HEK293 (cell line): ENCODE measurements at regions not wholly inside any gene's neighbourhood (a gene's known extent, or its start where the extent isn't known, plus 50 kb on each side); places are given as distances from the start of the nearest gene placed in this dataset.

Experiments
- CTCF ChIA-PET: fragments of 350-600 bp; formaldehyde crosslinking; extraction: SDS; loops from one replicate; lab custom pipeline; 2021; ENCODE audit warnings: antibody characterized with exemption; lab: Yijun Ruan, JAX
- POLR2A ChIA-PET: fragments of 300-600 bp; formaldehyde crosslinking; extraction: SDS; loops from one replicate; lab custom pipeline; 2020; ENCODE audit warnings: antibody characterized with exemption, inconsistent platforms; lab: Yijun Ruan, JAX
- H3K27ac ChIP-seq: fragments of 200-500 bp; sonication (Bioruptor generic); 2 replicates; pipeline ENCODE4 v1.5.1; 2014; ENCODE audit warnings: low read depth, low read length, control low read depth, inconsistent platforms; ENCODE audit errors: extremely low read depth
- H3K36me3 ChIP-seq, 2 experiments: fragments of 200-500 bp in 1 of 2; sonication (Bioruptor generic) in 1 of 2; 1 replicate in 1 of 2; 2 replicates in 1 of 2; pipeline ENCODE4 v1.5.1; 2014 to 2017; ENCODE audit warnings: inconsistent platforms in 2 of 2, low read length in 2 of 2; ENCODE audit not compliant: control insufficient read depth in 2 of 2, insufficient read depth in 1 of 2
- H3K4me1 ChIP-seq: fragments of 200-500 bp; sonication (Bioruptor generic); 2 replicates; pipeline ENCODE4 v1.5.1; 2014; ENCODE audit warnings: mild to moderate bottlenecking, low read length, inconsistent platforms; ENCODE audit not compliant: control insufficient read depth, insufficient read depth
- H3K4me3 ChIP-seq: 2 replicates; pipeline ENCODE4 v1.5.1; 2011; ENCODE audit warnings: low read depth, mild to moderate bottlenecking, control low read depth, low read length, moderate library complexity
- H3K9me3 ChIP-seq: fragments of 200-500 bp; sonication (Bioruptor generic); 2 replicates; pipeline ENCODE4 v1.5.1; 2014; ENCODE audit warnings: low read depth, low read length, inconsistent platforms; ENCODE audit not compliant: control insufficient read depth, insufficient read depth
- ATF2 ChIP-seq: fragments of 450-650 bp; formaldehyde crosslinking; IDR thresholded peaks from 2 replicates; pipeline ENCODE4 v1.5.1; 2016; ENCODE audit warnings: missing biosample characterization, missing genetic modification characterization, low read depth
- HOXA7 ChIP-seq: sonication (generic); formaldehyde crosslinking; IDR thresholded peaks from 2 replicates; pipeline ENCODE4 v1.8.1; 2022; ENCODE audit warnings: missing genetic modification reagents, borderline replicate concordance
- OVOL3 ChIP-seq: fragments of 450-650 bp; formaldehyde crosslinking; IDR thresholded peaks from 2 replicates; pipeline ENCODE4 v1.5.1; 2016; ENCODE audit warnings: missing biosample characterization, missing genetic modification characterization
- PRDM2 ChIP-seq: fragments of 450-650 bp; formaldehyde crosslinking; IDR thresholded peaks from 2 replicates; pipeline ENCODE4 v1.5.1; 2016; ENCODE audit warnings: missing biosample characterization, missing genetic modification characterization, borderline replicate concordance
- ZBTB17 ChIP-seq: fragments of 450-650 bp; formaldehyde crosslinking; IDR thresholded peaks from 2 replicates; pipeline ENCODE4 v1.5.1; 2016; ENCODE audit warnings: missing biosample characterization, missing genetic modification characterization
- ZNF10 ChIP-seq: fragments of 450-650 bp; formaldehyde crosslinking; IDR thresholded peaks from 2 replicates; pipeline ENCODE4 v1.5.1; 2017; ENCODE audit warnings: missing biosample characterization, missing genetic modification characterization
- ZNF133 ChIP-seq: fragments of 450-650 bp; formaldehyde crosslinking; IDR thresholded peaks from 2 replicates; pipeline ENCODE4 v1.5.1; 2016; ENCODE audit warnings: missing biosample characterization, missing genetic modification characterization
- ZNF18 ChIP-seq: fragments of 450-650 bp; formaldehyde crosslinking; IDR thresholded peaks from 2 replicates; pipeline ENCODE4 v1.5.1; 2016; ENCODE audit warnings: missing biosample characterization, missing genetic modification characterization
- ZNF274 ChIP-seq, 2 experiments: fragments of 200-500 bp in 1 of 2; fragments of 450-650 bp in 1 of 2; sonication (Bioruptor generic) in 1 of 2; formaldehyde crosslinking in 1 of 2; IDR thresholded peaks; 2 replicates each; pipeline versions ENCODE4 v1.5.1 to v1.6.1; 2014 to 2016; ENCODE audit warnings: borderline replicate concordance in 1 of 2, inconsistent platforms in 1 of 2, low read length in 1 of 2, missing biosample characterization in 1 of 2, missing genetic modification characterization in 1 of 2
- ZNF302 ChIP-seq: fragments of 450-650 bp; formaldehyde crosslinking; IDR thresholded peaks from 2 replicates; pipeline ENCODE4 v1.5.1; 2016; ENCODE audit warnings: missing biosample characterization, missing genetic modification characterization, low read depth
- ZNF324 ChIP-seq: fragments of 450-650 bp; formaldehyde crosslinking; IDR thresholded peaks from 2 replicates; pipeline ENCODE4 v1.5.1; 2016; ENCODE audit warnings: missing biosample characterization, missing genetic modification characterization
- ZNF362 ChIP-seq: fragments of 450-650 bp; formaldehyde crosslinking; IDR thresholded peaks from 2 replicates; pipeline ENCODE4 v1.5.1; 2016; ENCODE audit warnings: missing biosample characterization, missing genetic modification characterization
- ZNF37A ChIP-seq: fragments of 450-650 bp; IDR thresholded peaks from 2 replicates; pipeline ENCODE4 v1.5.1; 2018; ENCODE audit warnings: missing biosample characterization, missing genetic modification characterization
- ZNF404 ChIP-seq: fragments of 450-650 bp; formaldehyde crosslinking; IDR thresholded peaks from 2 replicates; pipeline ENCODE4 v1.5.1; 2017; ENCODE audit warnings: missing biosample characterization, missing genetic modification characterization
- ZNF518A ChIP-seq: fragments of 450-650 bp; formaldehyde crosslinking; conservative IDR thresholded peaks from 2 replicates; pipeline ENCODE4 v1.5.1; 2016; ENCODE audit warnings: low read depth, missing biosample characterization, missing genetic modification characterization
- ZNF558 ChIP-seq: fragments of 450-650 bp; formaldehyde crosslinking; IDR thresholded peaks from 2 replicates; pipeline ENCODE4 v1.5.1; 2016; ENCODE audit warnings: missing biosample characterization, missing genetic modification characterization
- ZNF660 ChIP-seq: fragments of 450-650 bp; IDR thresholded peaks from 2 replicates; pipeline ENCODE4 v1.5.1; 2018; ENCODE audit warnings: missing biosample characterization, mild to moderate bottlenecking, missing genetic modification characterization
- ZSCAN16 ChIP-seq: fragments of 450-650 bp; formaldehyde crosslinking; IDR thresholded peaks from 2 replicates; pipeline ENCODE4 v1.5.1; 2016; ENCODE audit warnings: missing biosample characterization, missing genetic modification characterization
- ZSCAN30 ChIP-seq: fragments of 450-650 bp; IDR thresholded peaks from 2 replicates; pipeline ENCODE4 v1.5.1; 2018; ENCODE audit warnings: missing biosample characterization, mild to moderate bottlenecking, missing genetic modification characterization, moderate library complexity

GRCh38 chr5:111937094-111937493, 180.1 kb upstream of the NREP start:
- ChIA-PET POLR2A (no interaction called here), CTCF (no interaction called here)
- no peaks in the 10 kb centered on the region; the same call in 1 of the 2 replicates for H3K4me1 ChIP-seq
- no peak overlapping the region for H3K27ac ChIP-seq
- H3K9me3 ChIP-seq = no peaks in the 10 kb centered on the region
- H3K4me3 ChIP-seq = no peak overlapping the region
- H3K36me3 ChIP-seq = no peaks in the 10 kb centered on the region
- TF ChIP-seq PRDM2 (tag by site-specific recombination) (no peak), ZNF324 (tag by site-specific recombination) (no peak), ZNF18 (tag by site-specific recombination) (no peak), ZNF302 (no peak), ZSCAN16 (no peak), HOXA7 (no peak), ZNF518A (tag by site-specific recombination) (no peak), ZNF133 (no peak), ZNF558 (tag by site-specific recombination) (no peak), ZBTB17 (tag by site-specific recombination) (no peak), OVOL3 (tag by site-specific recombination) (no peak)

- no peaks in the 10 kb centered on the region for H3K36me3 ChIP-seq
- H3K4me3 ChIP-seq = no peak overlapping the region
- ChIA-PET CTCF (no interaction called here), POLR2A (no interaction called here)
- H3K9me3 ChIP-seq = no peaks in the 10 kb centered on the region
- no peak overlapping the region for H3K27ac ChIP-seq
- TF ChIP-seq ZNF660 (tag by site-specific recombination) = no peak
- TF ChIP-seq ZNF37A = no peak
- no peak for TF ChIP-seq ZNF10 (tag by site-specific recombination)
- no peak for TF ChIP-seq ZSCAN30 (tag by site-specific recombination)
- no peak for TF ChIP-seq ATF2 (tag by site-specific recombination)
- no peak for TF ChIP-seq HOXA7
- TF ChIP-seq ZNF404 (tag by site-specific recombination) = no peak
- TF ChIP-seq ZNF274 (IDR thresholded peaks at IDR 0.05; ENCODE audit: low read length) = no peak
- no peak for TF ChIP-seq ZNF274 (tag by site-specific recombination; IDR thresholded peaks at IDR 0.05; ENCODE audit: borderline replicate concordance)
- TF ChIP-seq ZNF362 (tag by site-specific recombination) = no peak
- no peaks in the 10 kb centered on the region; the same call in 1 of the 2 replicates for H3K4me1 ChIP-seq
Measured at GRCh38 chr5:111935835-111936234, 178.8 kb upstream of the NREP start.
